HepG2 (cell line): ENCODE measurements at regions not wholly inside any gene's neighbourhood (a gene's known extent, or its start where the extent isn't known, plus 50 kb on each side); places are given as distances from the start of the nearest gene placed in this dataset.

ENCODE experiments used
- ATAC-seq: fragments of 200-7000 bp; cut with Tn5 transposase; 3 replicates; pipeline ENCODE4 v1.9.1; 2020; ENCODE audit warnings: mild to moderate bottlenecking, moderate library complexity
- BruUV-seq: library from RNA; stranded (reverse); fragments of 400-500 nt; replicated peaks from 2 replicates; lab custom pipeline; 2021; lab: Mats Ljungman, UMichigan
- CTCF ChIA-PET: fragments of 300-600 bp; formaldehyde crosslinking; extraction: SDS; loops from one replicate; lab custom pipeline; 2021; ENCODE audit warnings: low total read pairs, inconsistent platforms, low intra/inter-chr PET ratio; lab: Yijun Ruan, JAX
- POLR2A ChIA-PET: fragments of 350-600 bp; sonication (Branson Sonifier 250); formaldehyde crosslinking; loops from one replicate; lab custom pipeline; 2020; ENCODE audit warnings: antibody characterized with exemption, inconsistent platforms; lab: Yijun Ruan, JAX
- DNase-seq: peaks from one replicate; pipeline ENCODE4 v3.0.0-alpha.2; 2015; ENCODE audit warnings: low spot score
- FAIRE-seq: peaks from 3 replicates; lab custom pipeline; 2011; peaks lifted over from hg19 to GRCh38; lab: Jason Lieb, UNC
- H2AFZ ChIP-seq: one replicate; pipeline ENCODE4 v1.6.1; 2011; ENCODE audit warnings: low read length, inconsistent platforms
- H3K27ac ChIP-seq: fragments of 300-600 bp; 3 replicates; pipeline ENCODE4 v1.8.0; 2011; ENCODE audit warnings: mixed run types, mild to moderate bottlenecking, mixed read lengths, low read length, inconsistent platforms; ENCODE audit not compliant: insufficient read depth; ENCODE audit errors: extremely low read length
- H3K27me3 ChIP-seq, 2 experiments: fragments of 200-600 bp in 1 of 2; 2 replicates in 1 of 2; 3 replicates in 1 of 2; pipeline versions ENCODE4 v1.6.0 to v1.8.0; 2011; ENCODE audit warnings: low read length in 2 of 2, mild to moderate bottlenecking in 2 of 2, moderate library complexity in 2 of 2, inconsistent platforms in 1 of 2; ENCODE audit not compliant: insufficient read depth in 2 of 2, control insufficient read depth in 1 of 2
- H3K36me3 ChIP-seq, 2 experiments: fragments of 200-600 bp in 1 of 2; replicated peaks in 1 of 2; 2 replicates in 1 of 2; 3 replicates in 1 of 2; pipeline versions ENCODE4 v1.5.1 to v1.8.0; 2011; ENCODE audit warnings: low read length in 2 of 2, inconsistent platforms in 1 of 2; ENCODE audit not compliant: insufficient read depth in 2 of 2, control insufficient read depth in 1 of 2
- H3K4me1 ChIP-seq: 2 replicates; pipeline ENCODE4 v1.5.1; 2012; ENCODE audit warnings: low read length, inconsistent platforms; ENCODE audit not compliant: insufficient read depth
- H3K4me2 ChIP-seq: 2 replicates; pipeline ENCODE4 v1.6.0; 2011; ENCODE audit warnings: low read depth, low read length, inconsistent platforms
- H3K4me3 ChIP-seq, 3 experiments: fragments of 200-600 bp in 1 of 3; sonication (generic), shearing (Covaris generic) in 1 of 3; replicated peaks in 1 of 3; 2 replicates each; pipeline ENCODE4 v1.5.1; 2011 to 2016; ENCODE audit warnings: low read length in 3 of 3, inconsistent platforms in 2 of 3, low read depth in 2 of 3, mild to moderate bottlenecking in 2 of 3, control low read depth in 1 of 3, mixed read lengths in 1 of 3; ENCODE audit not compliant: insufficient read depth in 1 of 3
- H3K79me2 ChIP-seq: one replicate; pipeline ENCODE4 v1.6.1; 2011; ENCODE audit warnings: low read length, inconsistent platforms; ENCODE audit not compliant: insufficient read depth
- H3K9ac ChIP-seq: 2 replicates; pipeline ENCODE4 v1.6.0; 2011; ENCODE audit warnings: mild to moderate bottlenecking, low read depth, low read length, inconsistent platforms; ENCODE audit not compliant: insufficient read depth
- H3K9me3 ChIP-seq: 2 replicates; pipeline ENCODE4 v1.5.1; 2012; ENCODE audit warnings: mild to moderate bottlenecking, low read length
- H4K20me1 ChIP-seq: 2 replicates; pipeline ENCODE4 v1.6.0; 2011; ENCODE audit warnings: inconsistent platforms, mild to moderate bottlenecking, low read length, moderate library complexity; ENCODE audit not compliant: insufficient read depth
- ARNT ChIP-seq: fragments of 450-650 bp; IDR thresholded peaks from 2 replicates; pipeline ENCODE4 v1.6.1; 2017
- ELF4 ChIP-seq: sonication (generic); formaldehyde crosslinking; IDR thresholded peaks from 2 replicates; pipeline ENCODE4 v1.5.0; 2020; ENCODE audit warnings: missing genetic modification reagents, mild to moderate bottlenecking, moderate library complexity, borderline replicate concordance
- GLMP ChIP-seq: sonication (generic); formaldehyde crosslinking; IDR thresholded peaks from 2 replicates; pipeline ENCODE4 v1.9.0; 2021; ENCODE audit warnings: missing genetic modification reagents, mild to moderate bottlenecking, borderline replicate concordance
- MAX ChIP-seq: IDR thresholded peaks from 2 replicates; pipeline ENCODE4 v1.6.1; 2012; ENCODE audit warnings: inconsistent platforms
- MXD4 ChIP-seq: IDR thresholded peaks from 2 replicates; pipeline ENCODE4 v1.6.1; 2016; ENCODE audit warnings: mild to moderate bottlenecking, missing biosample characterization, missing genetic modification reagents
- RXRB ChIP-seq: IDR thresholded peaks from 2 replicates; pipeline ENCODE4 v1.6.1; 2016; ENCODE audit warnings: borderline replicate concordance, missing genetic modification reagents, missing compliant biosample characterization
- ZNF136 ChIP-seq: sonication (generic); formaldehyde crosslinking; IDR thresholded peaks from 2 replicates; pipeline ENCODE4 v1.8.1; 2022; ENCODE audit warnings: low read depth, mild to moderate bottlenecking, moderate library complexity, missing genetic modification reagents
- ZNF326 ChIP-seq: sonication (generic); formaldehyde crosslinking; IDR thresholded peaks from 2 replicates; pipeline ENCODE4 v1.4.0; 2020; ENCODE audit warnings: missing genetic modification reagents, borderline replicate concordance
- ZSCAN9 ChIP-seq: IDR thresholded peaks from 2 replicates; pipeline ENCODE4 v1.6.1; 2016; ENCODE audit warnings: borderline replicate concordance
- WGBS: methylation state at CpG from one replicate; pipeline ENCODE4 v1.1.6; 2017; ENCODE audit warnings: low lambda C conversion rate; 5-methylcytosine and 5-hydroxymethylcytosine counted together
- in situ Hi-C: cut with HindIII; loops from 2 replicates; pipeline ENCODE4 v1.10.0; 2017; ENCODE audit warnings: low pct_unique_long_range_greater_than_20kb; ENCODE audit not compliant: extremely low pct_ligation_motif_present
- intact Hi-C: fragments of 100-400 bp; cut with micrococcal nuclease; formaldehyde crosslinking; loops from one replicate; pipeline ENCODE4 v1.10.0; 2022; ENCODE audit not compliant: unreplicated experiment

- FAIRE-seq (no peak), ATAC-seq (no peak), DNase-seq (no peak)
- Histone ChIP-seq H3K4me3 (no peak overlapping the region), H3K79me2 (no peaks in the 10 kb centered on the region), H3K4me2 (no peak overlapping the region), H2AFZ (no peak overlapping the region), H3K4me1 (no peaks in the 10 kb centered on the region), H4K20me1 (no peaks in the 10 kb centered on the region), H3K9ac (no peak overlapping the region), H3K27ac (no peak overlapping the region), H3K9me3 (no peaks in the 10 kb centered on the region), H3K36me3 (no peaks in the 10 kb centered on the region), H3K27me3 (no peaks in the 10 kb centered on the region)
- WGBS: 31% methylated on average over 11 of the region's 11 CpGs
- BruUV-seq: no TSS peak
- POLR2A ChIA-PET: no interaction called here
- TF ChIP-seq ZNF326 (CRISPR knock-in tag) (no peak), RXRB (CRISPR knock-in tag) (no peak), MAX (no peak), ARNT (no peak), ELF4 (CRISPR knock-in tag) (no peak), ZNF136 (CRISPR knock-in tag) (no peak), MXD4 (CRISPR knock-in tag) (no peak), ZSCAN9 (CRISPR knock-in tag) (no peak), GLMP (no peak)
- intact Hi-C loops: no loop called here
- in situ Hi-C loops: no loop called here
- CTCF ChIA-PET: no interaction called here
These were observed 745.7 kb upstream of the CCDC54 start for GRCh38 chr3:106631373-106632108.
